Liver (tissue), 7 donors: ENCODE measurements at regions not wholly inside any gene's neighbourhood (a gene's known extent, or its start where the extent isn't known, plus 50 kb on each side); places are given as distances from the start of the nearest gene placed in this dataset.

Source experiments
- DNase-seq: peaks from one replicate; pipeline ENCODE4 v3.0.0-alpha.2; 2017; ENCODE audit warnings: low spot score
- H3K27ac ChIP-seq, 2 donors: one replicate each; pipeline ENCODE4 v1.7.0; 2013; ENCODE audit warnings: inconsistent platforms in 2 of 2, low read length in 2 of 2, control low read depth in 1 of 2, low read depth in 1 of 2, mild to moderate bottlenecking in 1 of 2
- H3K27me3 ChIP-seq, 4 donors: one replicate each; pipeline versions ENCODE4 v1.6.1 to v1.7.0; 2013; ENCODE audit warnings: low read length in 3 of 4, inconsistent platforms in 1 of 4, mild to moderate bottlenecking in 1 of 4, moderate library complexity in 1 of 4; ENCODE audit not compliant: control insufficient read depth in 4 of 4, insufficient read depth in 4 of 4
- H3K36me3 ChIP-seq, 4 donors: one replicate each; pipeline versions ENCODE4 v1.6.1 to v1.7.0; 2013; ENCODE audit warnings: low read length in 3 of 4, mild to moderate bottlenecking in 3 of 4, low read depth in 1 of 4, moderate library complexity in 1 of 4; ENCODE audit not compliant: control insufficient read depth in 4 of 4, insufficient read depth in 3 of 4
- H3K4me1 ChIP-seq, 4 donors: one replicate each; pipeline versions ENCODE4 v1.6.1 to v1.7.0; 2013; ENCODE audit warnings: low read length in 3 of 4, mild to moderate bottlenecking in 3 of 4, moderate library complexity in 1 of 4; ENCODE audit not compliant: control insufficient read depth in 4 of 4, insufficient read depth in 4 of 4
- H3K4me3 ChIP-seq, 3 donors: one replicate each; pipeline versions ENCODE4 v1.6.1 to v1.7.0; 2013; ENCODE audit warnings: low read length in 3 of 3, control low read depth in 1 of 3, low read depth in 1 of 3, mild to moderate bottlenecking in 1 of 3
- H3K9ac ChIP-seq, 2 donors: one replicate each; pipeline ENCODE4 v1.7.0; 2013; ENCODE audit warnings: low read length in 2 of 2, mild to moderate bottlenecking in 2 of 2, moderate library complexity in 2 of 2, control low read depth in 1 of 2, low read depth in 1 of 2
- H3K9me3 ChIP-seq, 4 donors: one replicate each; pipeline versions ENCODE4 v1.6.1 to v1.7.0; 2013; ENCODE audit warnings: low read length in 3 of 4; ENCODE audit not compliant: control insufficient read depth in 4 of 4
- ATF3 ChIP-seq: IDR thresholded peaks from 2 replicates; pipeline ENCODE4 v1.6.1; 2016; ENCODE audit warnings: antibody characterized with exemption
- EGR1 ChIP-seq, 2 donors: IDR thresholded peaks; 2 replicates each; pipeline ENCODE4 v1.6.1; 2016 to 2018; ENCODE audit warnings: antibody characterized with exemption in 2 of 2, low read depth in 2 of 2
- FOXA1 ChIP-seq: IDR thresholded peaks from 2 replicates; pipeline ENCODE4 v1.6.1; 2016; ENCODE audit warnings: antibody characterized with exemption
- FOXA2 ChIP-seq: IDR thresholded peaks from 2 replicates; pipeline ENCODE4 v1.6.1; 2016; ENCODE audit warnings: antibody characterized with exemption
- GABPA ChIP-seq, 2 donors: IDR thresholded peaks in 1 of 2; conservative IDR thresholded peaks in 1 of 2; 2 replicates each; pipeline ENCODE4 v1.6.1; 2016; ENCODE audit warnings: antibody characterized with exemption in 2 of 2, mild to moderate bottlenecking in 1 of 2, moderate library complexity in 1 of 2
- HNF4A ChIP-seq, 2 donors: conservative IDR thresholded peaks; 2 replicates each; pipeline ENCODE4 v1.6.1; 2016; ENCODE audit warnings: antibody characterized with exemption in 2 of 2, mild to moderate bottlenecking in 2 of 2
- HNF4G ChIP-seq: IDR thresholded peaks from 2 replicates; pipeline ENCODE4 v1.6.1; 2016; ENCODE audit warnings: antibody characterized with exemption
- JUND ChIP-seq, 2 donors: IDR thresholded peaks; 2 replicates each; pipeline ENCODE4 v1.6.1; 2016; ENCODE audit warnings: antibody characterized with exemption in 2 of 2
- MAX ChIP-seq: IDR thresholded peaks from 2 replicates; pipeline ENCODE4 v1.6.1; 2016; ENCODE audit warnings: antibody characterized with exemption
- NR2F2 ChIP-seq: IDR thresholded peaks from 2 replicates; pipeline ENCODE4 v1.6.1; 2016; ENCODE audit warnings: antibody characterized with exemption
- RAD21 ChIP-seq, 2 donors: IDR thresholded peaks; 2 replicates each; pipeline ENCODE4 v1.6.1; 2016; ENCODE audit warnings: antibody characterized with exemption in 2 of 2, mild to moderate bottlenecking in 2 of 2
- REST ChIP-seq: IDR thresholded peaks from 2 replicates; pipeline ENCODE4 v1.6.1; 2016; ENCODE audit warnings: antibody characterized with exemption, mild to moderate bottlenecking
- RXRA ChIP-seq, 2 donors: IDR thresholded peaks; 2 replicates each; pipeline ENCODE4 v1.6.1; 2017 to 2018; ENCODE audit warnings: antibody characterized with exemption in 2 of 2, mild to moderate bottlenecking in 1 of 2
- TAF1 ChIP-seq: conservative IDR thresholded peaks from 2 replicates; pipeline ENCODE4 v1.6.1; 2016; ENCODE audit warnings: antibody characterized with exemption, mild to moderate bottlenecking
- ZBTB33 ChIP-seq: IDR thresholded peaks from 2 replicates; pipeline ENCODE4 v1.6.1; 2016; ENCODE audit warnings: antibody characterized with exemption
- WGBS: extraction: QIAGEN DNeasy Blood & Tissue Kit; methylation state at CpG from one replicate; pipeline ENCODE4 v1.1.7; 2013; 5-methylcytosine and 5-hydroxymethylcytosine counted together
- donor health status: healthy.
- donor health status: healthy.
- donor health status: healthy.
- donor health status: healthy.

GRCh38 chr7:3134745-3135144 lies 91.1 kb upstream of the CARD11 start:
- no peak for DNase-seq
- Histone ChIP-seq H3K27ac (no peak overlapping the region), H3K36me3 (no peaks in the 10 kb centered on the region), H3K4me3 (no peak overlapping the region), H3K9ac (no peak overlapping the region), H3K4me1 (no peaks in the 10 kb centered on the region), H3K27me3 (peaks cover 0 to 3% (median 1%) of the 10 kb centered on the region in 4 donors), H3K9me3 (peaks cover 0 to 4% (median under 1%) of the 10 kb centered on the region in 4 donors)
- WGBS, result 76% methylated on average over 6 of the region's 6 CpGs
- TF ChIP-seq RXRA (IDR thresholded peaks at IDR 0.05), result no peak
- TF ChIP-seq NR2F2, result no peak
- no peak for TF ChIP-seq FOXA1
- TF ChIP-seq REST, result no peak
- TF ChIP-seq EGR1 (IDR thresholded peaks at IDR 0.05; ENCODE audit: low read depth in 2 of 2), result no peak
- no peak for TF ChIP-seq JUND (IDR thresholded peaks at IDR 0.05)
- TF ChIP-seq FOXA2, result no peak
- TF ChIP-seq TAF1, result no peak
- no peak for TF ChIP-seq ATF3
- TF ChIP-seq HNF4G, result no peak

- H3K9ac ChIP-seq, result no peak overlapping the region
- peaks cover 0 to 3% (median under 1%) of the 10 kb centered on the region in 4 donors for H3K9me3 ChIP-seq
- H3K4me1 ChIP-seq, result no peaks in the 10 kb centered on the region
- peaks cover 0 to 3% (median 1%) of the 10 kb centered on the region in 4 donors for H3K27me3 ChIP-seq
- no peak overlapping the region for H3K27ac ChIP-seq
- DNase-seq, result no peak
- TF ChIP-seq HNF4G, result no peak
- TF ChIP-seq JUND (IDR thresholded peaks at IDR 0.05), result no peak
- no peak for TF ChIP-seq FOXA2
- TF ChIP-seq ATF3, result no peak
- no peak for TF ChIP-seq TAF1
- TF ChIP-seq NR2F2, result no peak
- no peak for TF ChIP-seq ZBTB33
- no peak for TF ChIP-seq FOXA1
- TF ChIP-seq HNF4A (conservative IDR thresholded peaks at IDR 0.05), result no peak
- H3K4me3 ChIP-seq, result no peak overlapping the region
- no peaks in the 10 kb centered on the region for H3K36me3 ChIP-seq
- 63% methylated on average over 6 of the region's 6 CpGs for WGBS
These were observed 92.0 kb upstream of the CARD11 start for GRCh38 chr7:3135626-3136025.

- Histone ChIP-seq H3K27me3 (peaks cover 0 to 3% (median 0%) of the 10 kb centered on the region in 4 donors), H3K4me3 (no peak overlapping the region), H3K27ac (no peak overlapping the region), H3K4me1 (no peaks in the 10 kb centered on the region), H3K9me3 (peaks cover 0 to 2% (median 0%) of the 10 kb centered on the region in 4 donors), H3K36me3 (no peaks in the 10 kb centered on the region), H3K9ac (no peak overlapping the region)
- 90% methylated on average over 6 of the region's 6 CpGs for WGBS
- no peak for DNase-seq
- no peak for TF ChIP-seq REST
- TF ChIP-seq JUND (IDR thresholded peaks at IDR 0.05), result no peak
- TF ChIP-seq MAX, result no peak
- no peak for TF ChIP-seq ATF3
- TF ChIP-seq NR2F2, result no peak
- no peak for TF ChIP-seq EGR1 (IDR thresholded peaks at IDR 0.05; ENCODE audit: low read depth in 2 of 2)
- TF ChIP-seq GABPA (IDR thresholded peaks at IDR 0.05 in 1 of 2, conservative IDR thresholded peaks at IDR 0.05 in 1 of 2), result no peak
- TF ChIP-seq RAD21 (IDR thresholded peaks at IDR 0.05), result no peak
- TF ChIP-seq HNF4G, result no peak
These were observed 94.5 kb upstream of the CARD11 start for GRCh38 chr7:3138206-3138605.
